HEK293 (cell line): ENCODE measurements at regions not wholly inside any gene's neighbourhood (a gene's known extent, or its start where the extent isn't known, plus 50 kb on each side); places are given as distances from the start of the nearest gene placed in this dataset.

Source experiments
- ZBTB8A ChIP-seq: fragments of 450-650 bp; formaldehyde crosslinking; IDR thresholded peaks from 2 replicates; pipeline ENCODE4 v1.5.1; 2016; ENCODE audit warnings: missing biosample characterization, missing genetic modification characterization
- ZNF707 ChIP-seq: fragments of 450-650 bp; formaldehyde crosslinking; IDR thresholded peaks from 2 replicates; pipeline ENCODE4 v1.5.1; 2016; ENCODE audit warnings: missing biosample characterization, missing genetic modification characterization

DNA sequence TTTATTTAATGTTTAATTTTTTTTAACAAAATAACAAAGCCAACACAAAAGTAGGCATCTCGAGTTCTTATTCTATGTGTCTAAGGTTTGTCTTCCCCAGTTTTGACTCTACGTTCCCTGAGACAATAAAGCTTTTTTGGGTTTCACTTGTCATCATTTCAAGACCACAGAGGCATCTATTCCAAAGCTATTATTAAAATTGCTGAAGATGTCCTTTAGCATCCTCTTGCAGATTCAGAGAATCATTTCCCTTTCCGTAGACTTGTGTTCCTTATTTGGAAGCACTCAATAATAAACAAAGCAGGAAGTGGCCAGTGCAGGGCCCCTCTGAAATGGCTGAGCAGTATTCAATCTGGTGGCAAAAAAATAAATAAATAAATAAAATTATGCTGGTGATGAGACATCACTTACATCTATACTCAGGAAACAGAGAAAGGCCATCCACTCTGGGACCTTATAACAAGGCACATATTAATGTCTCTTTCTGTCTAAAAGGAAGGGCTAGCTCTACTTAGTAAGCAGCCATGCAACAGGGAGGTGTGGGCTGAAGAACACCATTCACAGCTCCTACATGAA lies 362.3 kb downstream of the WDR72 start:
- TF ChIP-seq ZNF707 (tag by site-specific recombination) (no peak), ZBTB8A (no peak)
